ENCODE measurements at regions not wholly inside any gene's neighbourhood (a gene's known extent, or its start where the extent isn't known, plus 50 kb on each side); places are given as distances from the start of the nearest gene placed in this dataset.

GRCh38 chr4:185950891-185951290 lies 118.1 kb upstream of the TLR3 start:
- peak in 1 of 2 donors; percentile 28 for DNase-seq (ENCODE audit: low spot score in 2 of 2)
- Histone ChIP-seq H3K4me3 (no peak overlapping the region), H3K9me3 (no peaks in the 10 kb centered on the region), H3K27ac (no peak overlapping the region), H3K36me3 (no peaks in the 10 kb centered on the region), H3K4me1 (no peaks in the 10 kb centered on the region), H3K27me3 (no peaks in the 10 kb centered on the region)
- TF ChIP-seq POLR2A (IDR thresholded peaks at IDR 0.05) = no peak
- TF ChIP-seq EP300 (IDR thresholded peaks at IDR 0.05) = no peak
- TF ChIP-seq CTCF (IDR thresholded peaks at IDR 0.05) = no peak
- WGBS, 2 donors = 75 to 77% methylated on average over 5 of the region's 5 CpGs

DNA sequence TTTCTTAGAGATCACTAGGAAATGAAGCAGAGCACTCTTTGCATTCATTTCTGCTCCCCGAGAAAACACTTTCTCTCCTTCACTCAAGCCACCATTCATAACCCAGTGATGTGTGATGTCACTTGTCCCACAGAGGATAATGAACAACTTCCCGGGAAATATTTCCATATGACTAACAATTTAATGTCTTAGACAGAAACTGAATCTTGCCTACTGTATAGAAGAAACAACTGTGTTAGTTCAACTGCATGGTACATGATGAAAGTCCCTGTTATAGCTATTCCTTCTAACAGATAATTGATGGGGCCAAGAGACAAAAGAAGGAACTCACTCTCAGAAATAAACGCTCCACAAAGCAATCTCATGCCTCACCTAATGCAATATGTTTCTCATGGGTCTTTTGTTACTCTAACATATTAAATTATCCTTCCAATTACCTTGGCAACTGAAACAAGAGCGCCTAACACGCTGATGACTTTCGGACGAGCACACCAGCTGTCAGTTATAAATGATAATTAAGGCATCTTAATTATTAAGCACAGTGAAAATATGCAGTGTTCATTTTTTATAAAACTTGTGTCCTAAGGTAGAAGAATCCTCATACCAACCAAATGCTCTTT lies 113.7 kb upstream of the TLR3 start:
- no peak overlapping the region for H3K4me3 ChIP-seq
- no peak for DNase-seq (ENCODE audit: low spot score in 2 of 2)
- 67 to 71% methylated on average over 7 of the region's 7 CpGs for WGBS, 2 donors
- TF ChIP-seq EP300 (IDR thresholded peaks at IDR 0.05) (no peak), POLR2A (IDR thresholded peaks at IDR 0.05) (no peak), CTCF (IDR thresholded peaks at IDR 0.05) (no peak)
- no peaks in the 10 kb centered on the region for H3K9me3 ChIP-seq
- H3K27ac ChIP-seq = no peak overlapping the region
- no peaks in the 10 kb centered on the region for H3K36me3 ChIP-seq
- no peaks in the 10 kb centered on the region for H3K4me1 ChIP-seq
- H3K27me3 ChIP-seq = no peaks in the 10 kb centered on the region

- H3K36me3 ChIP-seq = no peaks in the 10 kb centered on the region
- 58 to 74% methylated on average over 15 of the region's 15 CpGs for WGBS, 2 donors
- DNase-seq (ENCODE audit: low spot score in 2 of 2) = no peak
- no peaks in the 10 kb centered on the region for H3K27me3 ChIP-seq
- TF ChIP-seq CTCF (IDR thresholded peaks at IDR 0.05) = no peak
- TF ChIP-seq EP300 (IDR thresholded peaks at IDR 0.05) = no peak
- TF ChIP-seq POLR2A (IDR thresholded peaks at IDR 0.05) = no peak
- H3K9me3 ChIP-seq = no peaks in the 10 kb centered on the region
- H3K4me1 ChIP-seq = no peaks in the 10 kb centered on the region
- no peak overlapping the region for H3K27ac ChIP-seq
- no peak overlapping the region for H3K4me3 ChIP-seq
Measured at GRCh38 chr4:185955826-185956543, 113.0 kb upstream of the TLR3 start.

DNA sequence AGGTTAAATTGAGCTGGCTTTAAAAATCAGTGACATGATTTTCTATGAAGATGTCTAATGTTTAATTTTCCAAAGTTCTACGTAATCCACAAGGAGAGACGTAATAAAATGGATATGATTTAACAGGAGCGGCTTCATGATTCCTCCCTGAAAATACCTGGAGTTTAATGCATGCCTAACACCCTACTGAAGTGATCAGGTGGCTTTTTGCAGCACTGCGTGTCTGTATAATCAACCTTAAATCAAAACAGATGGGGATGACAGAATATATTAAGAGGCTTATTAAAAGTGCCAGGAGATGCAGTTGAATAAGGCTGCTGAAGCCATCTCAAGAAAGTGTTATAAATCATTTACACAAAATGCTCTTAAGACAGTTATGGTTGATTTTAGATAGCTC lies 112.4 kb upstream of the TLR3 start:
- TF ChIP-seq EP300 (IDR thresholded peaks at IDR 0.05) = no peak
- no peak for TF ChIP-seq CTCF (IDR thresholded peaks at IDR 0.05)
- no peak for TF ChIP-seq POLR2A (IDR thresholded peaks at IDR 0.05)
- WGBS, 2 donors = 86 to 94% methylated on average over 4 of the region's 4 CpGs
- DNase-seq (ENCODE audit: low spot score in 2 of 2) = no peak
- no peaks in the 10 kb centered on the region for H3K36me3 ChIP-seq
- H3K9me3 ChIP-seq = no peaks in the 10 kb centered on the region
- no peak overlapping the region for H3K27ac ChIP-seq
- no peak overlapping the region for H3K4me3 ChIP-seq
- no peaks in the 10 kb centered on the region for H3K4me1 ChIP-seq
- no peaks in the 10 kb centered on the region for H3K27me3 ChIP-seq

DNA sequence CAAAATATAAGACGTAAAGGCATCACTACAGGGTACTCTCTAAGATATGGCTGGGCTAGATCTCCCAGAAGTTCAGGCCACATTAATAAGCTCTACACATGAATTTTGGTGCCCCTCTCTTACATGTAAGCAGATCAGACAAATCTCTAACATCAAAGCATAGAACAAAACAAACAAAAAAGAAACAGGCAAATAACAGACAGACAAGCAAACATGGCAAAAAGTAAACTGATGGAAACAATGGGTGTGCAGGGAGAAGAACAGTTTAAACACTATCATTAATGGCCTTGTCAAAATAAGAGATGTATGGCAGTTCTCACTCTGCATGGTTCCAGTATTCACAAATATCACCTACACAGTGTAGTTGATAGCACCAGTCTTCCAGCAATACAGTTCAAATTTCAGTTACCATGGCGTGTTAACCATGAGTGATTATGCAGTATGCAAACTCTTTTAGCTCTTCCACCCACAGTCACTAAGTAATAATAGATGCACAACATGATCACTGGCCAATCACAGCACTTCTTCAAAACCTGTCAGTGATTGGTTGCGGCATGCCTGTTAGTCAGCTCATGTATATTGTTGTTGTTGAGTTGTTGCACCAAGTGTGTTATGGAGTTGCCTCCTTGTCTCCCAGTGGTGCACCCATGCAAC lies 110.7 kb upstream of the TLR3 start:
- Histone ChIP-seq H3K27me3 (no peaks in the 10 kb centered on the region), H3K4me3 (no peak overlapping the region), H3K27ac (no peak overlapping the region), H3K36me3 (no peaks in the 10 kb centered on the region), H3K9me3 (no peaks in the 10 kb centered on the region), H3K4me1 (no peaks in the 10 kb centered on the region)
- TF ChIP-seq POLR2A (IDR thresholded peaks at IDR 0.05) (no peak), EP300 (IDR thresholded peaks at IDR 0.05) (no peak), CTCF (IDR thresholded peaks at IDR 0.05) (no peak)
- WGBS, 2 donors = 92 to 97% methylated on average over 3 of the region's 3 CpGs
- DNase-seq (ENCODE audit: low spot score in 2 of 2) = no peak

Measured in tibial nerve (tissue), 4 donors.